NCI-H2196 treated with DMSO at 0.1 percent for 48 hours (cell line): ENCODE measurements at regions not wholly inside any gene's neighbourhood (a gene's known extent, or its start where the extent isn't known, plus 50 kb on each side); places are given as distances from the start of the nearest gene placed in this dataset.

Source experiments
- DNase-seq: peaks from one replicate; lab custom pipeline; 2025; ENCODE audit not compliant: unreplicated experiment; lab: John Stamatoyannopoulos, UW

DNA sequence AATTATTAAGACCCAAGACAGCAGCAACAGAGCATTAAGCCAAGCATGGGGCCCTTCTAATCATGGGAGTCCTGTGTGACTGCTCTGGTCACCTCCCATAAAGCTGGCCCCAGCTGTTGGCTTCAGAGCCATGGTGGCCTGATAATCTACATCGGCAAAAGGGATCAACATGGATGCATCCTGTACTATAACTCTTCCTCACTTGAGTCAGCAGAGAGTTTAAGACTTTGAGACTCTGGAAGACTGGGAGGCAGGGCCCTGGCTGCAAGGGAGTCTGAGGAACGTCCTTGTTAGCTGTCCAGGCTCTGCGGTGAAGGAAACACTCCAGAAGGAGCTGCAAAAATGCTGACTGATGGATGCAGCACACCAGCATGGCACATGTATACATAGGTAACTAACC is 95.0 kb upstream of the KIAA1217 start:
- DNase-seq = no peak

DNA sequence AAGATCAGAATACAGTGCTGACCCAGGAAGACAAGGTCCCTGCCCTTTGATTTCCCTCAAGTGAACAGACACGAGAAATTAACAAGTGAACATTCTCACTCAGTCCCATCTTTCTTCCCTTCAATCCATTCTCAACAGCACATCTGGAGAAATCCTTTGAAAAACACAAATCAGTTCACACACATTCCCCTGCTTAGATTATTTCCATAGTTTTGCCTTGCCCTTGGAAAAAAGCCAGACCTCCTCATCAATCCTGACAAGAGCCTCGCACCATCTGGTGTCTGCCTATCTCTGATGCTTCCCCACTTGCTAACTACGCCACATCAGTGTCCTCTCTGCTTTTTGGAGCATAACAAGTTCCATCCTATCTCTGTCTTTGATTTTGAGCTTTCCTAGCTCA is 94.4 kb upstream of the KIAA1217 start:
- DNase-seq = no peak

DNA sequence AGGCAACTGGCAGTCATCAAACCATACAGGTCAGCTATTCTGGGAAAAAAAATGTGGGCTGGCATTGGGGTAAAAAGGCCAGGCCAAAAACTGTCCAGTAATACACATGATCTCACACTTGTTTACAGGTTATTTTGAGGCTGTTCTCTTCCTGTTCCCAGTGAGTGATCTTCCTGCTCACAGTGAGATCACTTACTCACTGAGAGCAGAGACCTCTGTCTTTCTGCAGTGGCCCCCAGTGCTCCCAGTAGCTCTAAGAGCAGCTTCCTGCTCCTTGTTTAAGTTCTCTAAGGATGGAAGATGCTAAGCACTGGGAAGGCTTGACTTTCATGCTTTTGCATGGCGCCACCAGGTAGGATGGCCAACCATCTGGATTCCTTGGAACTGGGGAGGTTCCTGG is 93.5 kb upstream of the KIAA1217 start:
- no peak for DNase-seq

DNA sequence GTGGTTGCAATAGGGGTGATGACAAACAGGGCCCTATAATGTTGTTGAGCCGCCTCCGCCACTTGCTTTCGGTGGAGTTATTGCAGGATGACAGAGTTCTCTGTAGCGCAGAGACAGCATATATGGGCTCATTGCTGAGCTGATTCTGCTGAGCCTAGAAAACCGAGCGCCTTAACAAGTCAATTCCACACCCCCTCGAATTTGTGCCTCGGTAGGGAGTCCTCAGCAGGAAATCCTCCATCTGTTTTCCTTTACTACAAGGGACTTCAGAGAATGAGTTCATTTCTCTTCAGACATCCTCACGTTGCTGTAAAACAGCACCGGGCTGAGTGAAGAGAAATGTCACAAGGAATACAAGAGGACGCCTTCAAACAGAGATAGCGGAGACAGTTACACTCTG is 90.7 kb upstream of the KIAA1217 start:
- no peak for DNase-seq

DNA sequence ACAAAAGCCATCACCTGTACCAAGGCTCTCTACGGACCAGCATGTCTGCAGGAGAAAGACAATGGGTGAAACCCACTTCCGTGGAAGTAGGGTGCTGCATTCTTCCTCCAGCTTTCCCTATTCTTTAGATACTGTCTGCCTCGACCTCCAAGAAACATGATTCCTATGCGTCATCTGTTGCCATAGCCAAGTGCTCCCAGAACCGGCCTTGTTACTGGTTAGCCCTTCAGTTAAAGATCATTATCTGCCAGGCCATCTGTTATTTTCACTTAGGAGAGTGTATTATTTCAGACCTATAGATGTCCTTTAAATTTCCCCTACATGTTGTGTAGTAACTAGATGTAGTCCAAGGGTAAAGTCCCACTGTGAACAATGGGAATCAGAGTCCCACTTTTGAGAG is 89.0 kb upstream of the KIAA1217 start:
- DNase-seq = no peak

DNA sequence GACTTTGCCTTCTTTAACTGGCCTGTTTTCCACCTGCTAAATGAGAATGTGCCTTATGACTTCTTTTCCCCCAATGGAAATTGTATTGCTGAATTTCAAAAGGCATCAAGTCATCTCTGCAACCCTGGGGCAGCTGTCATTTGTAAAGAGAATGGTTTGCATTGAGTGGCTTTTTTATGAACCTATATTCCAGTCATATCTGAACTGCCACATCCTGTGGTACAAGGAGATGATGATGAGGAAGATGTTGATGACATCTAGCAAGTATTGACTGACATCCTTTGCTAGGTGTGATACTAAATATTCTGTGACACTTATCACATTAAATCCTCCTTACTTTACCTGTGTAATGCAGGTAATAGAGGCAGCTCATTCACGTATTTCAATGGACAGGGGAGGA is 88.3 kb upstream of the KIAA1217 start:
- DNase-seq = no peak

DNA sequence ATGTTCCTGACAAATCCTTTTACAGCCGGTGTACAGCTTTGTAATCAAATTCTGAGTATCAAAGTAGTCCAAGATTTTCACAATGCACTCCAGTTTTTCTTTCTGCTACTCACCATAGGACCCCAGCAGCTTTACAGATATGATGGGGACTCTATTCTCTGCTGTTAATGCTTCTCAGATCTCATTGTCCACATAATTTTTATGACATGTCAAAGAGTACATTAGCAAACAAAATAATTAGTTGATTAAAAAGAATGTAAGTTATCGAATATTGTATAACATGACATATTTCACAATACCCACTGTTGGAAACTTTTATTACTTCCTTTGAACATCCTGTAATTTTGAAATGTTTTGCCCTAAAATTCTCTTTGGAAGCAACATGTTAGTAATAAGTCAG is 81.4 kb upstream of the KIAA1217 start:
- no peak for DNase-seq

DNA sequence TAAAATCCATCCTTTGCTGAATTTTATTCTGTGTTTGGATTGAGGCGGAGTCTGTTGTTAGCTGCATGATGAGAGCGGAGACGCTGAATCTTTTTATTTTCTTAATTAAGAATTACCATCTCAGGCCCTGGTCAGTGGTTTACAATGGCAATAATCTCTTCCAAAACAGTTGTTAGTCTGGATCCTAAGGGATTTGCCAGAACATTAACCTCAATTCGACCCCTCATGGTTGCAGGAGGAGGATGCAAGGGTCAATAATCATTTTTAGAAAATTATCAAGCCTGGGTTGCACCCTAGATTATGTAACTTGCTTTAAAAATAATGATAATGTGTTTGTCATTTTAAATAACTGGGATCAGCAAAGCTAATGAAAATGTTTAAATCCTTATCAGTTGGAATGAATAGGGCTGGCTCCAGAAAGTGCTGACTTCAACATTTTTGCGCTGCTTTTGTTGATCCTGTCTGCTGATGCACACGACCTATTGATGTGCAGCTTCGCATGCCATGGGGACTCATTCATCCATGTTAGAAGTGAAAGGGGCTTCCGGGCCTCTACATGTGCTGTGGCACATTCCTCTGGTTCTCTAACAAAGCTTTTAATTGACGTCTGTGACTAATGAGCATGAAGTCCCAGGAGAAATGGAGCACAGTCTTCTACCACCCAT is 80.7 kb upstream of the KIAA1217 start:
- DNase-seq = no peak

DNA sequence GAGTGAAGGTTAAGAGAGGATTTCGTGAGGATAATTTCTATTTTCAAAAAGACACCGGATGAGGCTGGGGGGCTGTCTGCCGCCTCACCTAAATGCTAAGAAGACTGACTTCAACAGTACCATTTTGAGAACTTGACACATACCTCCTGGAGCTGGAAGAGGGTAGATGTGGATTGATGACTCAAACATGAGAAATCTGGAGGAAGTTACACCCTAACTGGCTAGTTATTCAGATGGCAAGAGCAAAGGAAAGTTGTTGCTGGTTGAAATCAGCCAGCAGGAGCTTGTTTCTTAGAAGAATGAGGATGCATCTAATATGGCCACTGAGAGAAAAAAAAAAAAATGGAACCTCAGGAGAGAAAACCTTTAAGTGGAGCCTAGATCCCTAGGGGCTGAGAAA is 76.2 kb upstream of the KIAA1217 start:
- DNase-seq = no peak

DNA sequence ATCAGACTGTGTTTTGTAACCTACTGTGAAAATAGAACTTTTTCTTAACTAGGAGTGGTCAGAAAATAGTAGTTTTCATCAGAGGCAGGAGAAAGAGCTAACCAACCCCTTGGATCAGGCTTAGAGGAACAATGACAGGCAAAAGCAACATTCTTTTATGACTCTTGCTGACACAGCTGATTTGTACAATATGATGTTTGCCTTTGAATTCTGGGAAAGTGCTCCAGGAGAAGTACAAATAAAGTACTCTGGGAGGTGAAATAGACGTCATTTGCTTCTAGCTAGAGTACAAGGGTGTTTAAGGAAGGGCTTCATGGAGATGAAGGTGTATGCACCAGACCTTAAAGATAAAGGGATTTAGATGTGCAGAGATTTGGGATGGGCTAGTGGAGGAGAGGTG is 75.1 kb upstream of the KIAA1217 start:
- no peak for DNase-seq

DNA sequence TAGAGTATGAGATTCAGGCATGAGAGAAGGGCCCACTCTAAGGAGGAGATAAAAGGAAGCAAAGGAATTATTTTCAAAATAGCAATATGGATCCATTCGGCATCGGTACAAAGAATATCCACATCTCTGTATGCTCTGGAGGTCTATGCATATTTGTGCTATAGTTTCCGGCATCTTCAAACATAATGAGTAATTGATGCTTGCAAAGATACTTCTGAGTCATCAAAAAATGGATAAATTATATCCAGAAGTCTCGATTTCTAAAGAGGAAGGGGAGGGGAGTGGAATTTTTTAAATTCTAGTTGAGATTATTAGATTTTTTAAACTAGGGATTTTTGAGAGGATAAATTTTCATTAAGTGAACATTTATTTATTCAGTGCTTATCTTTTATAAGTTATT is 72.9 kb upstream of the KIAA1217 start:
- DNase-seq = no peak

DNA sequence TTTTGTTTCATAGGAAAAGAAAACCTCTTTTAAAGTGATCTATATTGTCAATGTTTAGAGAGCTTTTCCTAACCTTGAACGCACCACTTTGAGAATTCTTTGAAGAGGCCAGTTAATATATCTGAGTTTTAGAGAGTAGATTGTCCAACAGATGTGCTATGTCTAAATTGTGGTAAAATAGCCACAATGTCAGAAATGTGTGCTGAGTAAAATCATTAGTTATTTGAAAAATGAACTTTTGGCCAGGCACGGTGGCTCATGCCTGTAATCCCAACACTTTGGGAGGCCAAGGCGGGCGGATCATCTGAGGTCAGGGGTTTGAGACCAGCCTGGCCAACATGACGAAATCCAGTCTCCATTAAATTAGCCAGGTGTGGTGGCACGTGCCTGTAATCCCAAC is 61.6 kb upstream of the KIAA1217 start:
- DNase-seq = no peak

DNA sequence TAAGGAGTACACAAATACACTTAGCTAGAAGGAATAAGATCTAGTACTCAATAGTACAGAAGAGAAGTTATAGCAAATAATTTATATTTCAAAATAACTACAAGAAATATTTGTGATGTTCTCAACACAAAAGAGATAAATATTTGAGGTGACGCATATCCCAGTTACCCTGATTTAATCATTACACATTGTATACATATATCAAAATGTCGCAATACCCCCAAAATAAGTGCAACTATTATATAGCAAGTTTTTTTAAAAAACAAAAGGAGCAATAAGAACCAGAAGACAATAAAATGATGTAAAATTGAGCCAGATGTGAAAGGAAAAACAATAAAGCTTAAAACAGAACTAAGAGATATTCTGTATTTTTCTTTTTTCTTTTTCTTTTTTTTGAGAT is 59.3 kb upstream of the KIAA1217 start:
- no peak for DNase-seq

DNA sequence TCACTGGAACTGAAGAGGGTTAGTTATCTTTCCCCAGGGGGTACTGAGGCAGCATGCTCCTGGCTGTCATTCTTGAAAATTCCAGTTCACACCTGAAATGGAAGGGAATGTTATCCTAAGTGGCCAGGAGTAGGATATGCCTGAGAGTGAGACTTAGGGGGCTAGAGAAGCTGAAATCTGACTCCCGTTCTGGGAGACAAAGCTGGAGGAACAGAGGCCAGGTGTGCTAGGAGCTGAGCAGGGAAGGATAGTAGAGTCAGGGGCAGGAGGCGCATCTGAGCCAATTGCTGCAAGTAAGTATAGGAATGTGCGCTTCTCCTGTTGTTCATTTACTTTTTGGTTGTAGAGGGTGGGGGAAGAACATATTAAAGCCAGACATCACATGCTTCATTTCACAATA is 58.1 kb upstream of the KIAA1217 start:
- DNase-seq = no peak

DNA sequence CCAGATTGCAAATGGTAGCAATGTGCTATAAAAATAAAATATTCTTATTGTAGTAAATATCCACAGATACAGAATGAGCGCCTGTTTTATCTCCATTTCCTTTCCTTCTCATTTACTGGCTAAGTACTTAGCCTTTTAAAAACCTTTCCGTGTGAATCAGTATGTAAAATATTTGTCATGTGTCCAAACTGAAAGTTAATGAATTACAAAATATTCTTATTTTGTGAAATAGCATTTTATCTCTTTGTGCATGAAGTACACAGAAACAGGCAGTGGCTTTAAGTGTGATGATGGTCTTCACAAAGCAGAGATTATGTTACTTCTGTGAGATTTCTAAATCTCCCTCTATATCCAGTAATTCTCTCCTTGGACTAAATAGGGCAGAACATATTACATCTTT is 56.7 kb upstream of the KIAA1217 start:
- DNase-seq = no peak

DNA sequence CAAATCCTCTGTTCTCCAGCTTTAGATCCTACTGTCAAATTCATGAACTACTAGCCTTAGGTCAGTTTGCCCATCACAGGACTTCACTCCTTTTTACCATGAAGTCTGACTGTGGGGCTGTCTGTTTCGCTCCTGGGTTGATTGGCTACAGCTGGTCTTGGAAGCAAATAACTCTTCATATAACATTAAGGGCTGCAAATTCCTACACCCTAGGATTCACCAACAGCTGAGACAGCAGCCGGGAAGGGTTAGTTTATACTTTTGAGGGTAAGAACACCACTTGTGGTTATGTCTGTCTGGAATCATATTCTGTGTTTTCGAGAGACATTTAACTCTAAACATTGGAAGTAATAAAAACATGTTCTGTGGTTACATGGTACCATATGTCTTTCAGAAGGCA is 55.9 kb upstream of the KIAA1217 start:
- no peak for DNase-seq

DNA sequence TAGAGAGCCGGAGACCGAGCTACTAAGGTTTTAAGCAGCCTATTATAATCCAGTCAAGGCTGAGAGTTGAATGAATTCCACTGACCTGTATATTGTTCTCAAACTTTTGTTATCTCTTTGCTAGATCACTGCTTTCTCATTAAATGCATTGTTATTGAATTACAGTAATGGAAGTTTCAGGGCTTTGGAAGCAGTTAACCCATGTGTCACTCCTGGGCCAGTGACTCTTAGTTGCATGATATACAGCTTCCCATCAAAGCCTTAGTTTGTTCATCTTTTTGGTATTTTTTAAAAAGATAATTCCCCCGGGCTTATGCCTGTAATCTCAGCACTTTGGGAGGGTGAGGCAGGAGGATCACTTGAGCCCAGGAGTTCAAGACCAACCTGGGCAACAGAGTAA is 55.4 kb upstream of the KIAA1217 start:
- DNase-seq = no peak

DNA sequence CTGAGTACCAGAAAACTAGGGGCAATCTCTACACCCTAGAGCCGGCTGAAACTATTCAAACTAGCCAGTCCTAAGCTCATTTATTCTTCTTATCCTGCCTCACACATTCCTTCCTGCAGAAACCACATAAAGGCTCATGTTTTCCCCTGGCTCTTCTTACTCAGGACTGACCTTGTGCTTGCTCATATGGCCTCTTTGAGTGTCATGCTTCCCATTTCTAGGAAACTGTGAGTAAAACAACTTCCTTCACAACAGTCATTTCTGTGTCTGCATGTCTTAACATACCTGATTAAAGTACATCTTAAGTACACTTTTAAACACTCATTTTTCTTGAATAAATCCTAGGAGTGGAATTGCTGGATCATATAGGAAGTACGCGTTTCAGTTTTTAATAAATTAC is 52.3 kb upstream of the KIAA1217 start:
- DNase-seq = no peak

DNA sequence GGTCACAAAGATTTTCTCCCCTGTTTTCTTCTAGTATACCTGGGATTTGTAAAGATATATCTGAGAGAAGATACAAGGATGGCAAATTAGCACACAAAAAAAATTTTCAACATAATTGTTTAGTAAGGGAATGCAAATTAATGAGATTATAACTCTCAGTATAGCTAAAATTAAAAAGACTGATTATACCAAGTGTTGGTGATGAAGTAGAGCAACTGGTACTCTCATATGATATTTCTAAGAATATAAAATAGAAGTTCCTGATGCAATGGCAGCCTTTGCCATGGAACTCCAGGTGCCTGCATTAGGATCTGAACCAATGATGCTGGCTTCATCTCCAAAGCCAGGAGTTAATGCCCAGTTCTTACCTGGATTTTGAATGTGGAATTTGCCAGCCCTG is 51.4 kb upstream of the KIAA1217 start:
- no peak for DNase-seq
